T47D (cell line): ENCODE measurements at regions not wholly inside any gene's neighbourhood (a gene's known extent, or its start where the extent isn't known, plus 50 kb on each side); places are given as distances from the start of the nearest gene placed in this dataset.

Experiments used
- DNase-seq, 2 experiments: peaks; one replicate each; pipeline versions ENCODE4 v3.0.0 to v3.0.0-alpha.2; 2011 to 2012; ENCODE audit warnings: low read depth in 1 of 2, low spot score in 1 of 2
- JUND ChIP-seq: IDR thresholded peaks from 2 replicates; pipeline ENCODE4 v1.6.1; 2012; ENCODE audit warnings: low read depth
- in situ Hi-C: cut with HindIII; loops from 2 replicates; pipeline ENCODE4 v1.10.0; 2016; ENCODE audit warnings: low sequenced_read_pairs, low pct_unique_long_range_greater_than_20kb

GRCh38 chr2:196241175-196241574 lies 69.8 kb upstream of the STK17B start:
- no peak for TF ChIP-seq JUND
- no peak for DNase-seq
- in situ Hi-C loops = no loop called here

- no peak for DNase-seq
- in situ Hi-C loops = no loop called here
- TF ChIP-seq JUND = no peak
Observed at GRCh38 chr2:196242131-196242620, 70.8 kb upstream of the STK17B start.

GRCh38 chr2:196244516-196244915 lies 73.1 kb upstream of the STK17B start:
- DNase-seq = no peak
- in situ Hi-C loops = no loop called here
- TF ChIP-seq JUND = no peak

GRCh38 chr2:196244966-196245365 lies 73.6 kb upstream of the STK17B start:
- in situ Hi-C loops = no loop called here
- no peak for DNase-seq
- TF ChIP-seq JUND = no peak

- in situ Hi-C loops = no loop called here
- TF ChIP-seq JUND = no peak
- DNase-seq = peak in 1 of 2 experiments; percentile 8
Observed at GRCh38 chr2:196245378-196246140, 74.2 kb upstream of the STK17B start.

- DNase-seq = no peak
- in situ Hi-C loops = no loop called here
- TF ChIP-seq JUND = no peak
Observed at GRCh38 chr2:196247114-196247975, 76.0 kb upstream of the STK17B start.

GRCh38 chr2:196247976-196248280 lies 76.5 kb upstream of the STK17B start:
- no peak for DNase-seq
- in situ Hi-C loops = no loop called here
- TF ChIP-seq JUND = no peak

- TF ChIP-seq JUND = no peak
- DNase-seq = no peak
- in situ Hi-C loops = no loop called here
Observed at GRCh38 chr2:196248467-196249094, 77.2 kb upstream of the STK17B start.

- DNase-seq = no peak
- in situ Hi-C loops = no loop called here
- TF ChIP-seq JUND = no peak
Observed at GRCh38 chr2:196249171-196249570, 77.8 kb upstream of the STK17B start.

- in situ Hi-C loops = no loop called here
- no peak for DNase-seq
Observed at GRCh38 chr2:196249860-196250259, 78.5 kb upstream of the STK17B start.

GRCh38 chr2:196251132-196251531 lies 79.8 kb upstream of the STK17B start:
- in situ Hi-C loops = no loop called here
- no peak for DNase-seq
- TF ChIP-seq JUND = no peak

More at GRCh38 chr2:196249860-196250259, 78.5 kb upstream of the STK17B start:
- no peak for TF ChIP-seq JUND

- no peak for TF ChIP-seq JUND
- in situ Hi-C loops = no loop called here
Observed at GRCh38 chr2:196252408-196253115, 81.2 kb upstream of the STK17B start.

More at GRCh38 chr2:196252408-196253115, 81.2 kb upstream of the STK17B start:
- DNase-seq = no peak
